HG02938 (cell line): ENCODE measurements at regions not wholly inside any gene's neighbourhood (a gene's known extent, or its start where the extent isn't known, plus 50 kb on each side); places are given as distances from the start of the nearest gene placed in this dataset.
"Not testable (repeated sequence)": the region's sequence is repeated elsewhere in the genome, so short reads cannot be mapped to it uniquely, and the experiment has no call there.

Experiments used
- ATAC-seq: cut with Tn5 transposase; IDR thresholded peaks from one replicate; pipeline ENCODE4 v1.9.1; 2021; ENCODE audit warnings: mild to moderate bottlenecking, moderate library complexity; ENCODE audit not compliant: unreplicated experiment

DNA sequence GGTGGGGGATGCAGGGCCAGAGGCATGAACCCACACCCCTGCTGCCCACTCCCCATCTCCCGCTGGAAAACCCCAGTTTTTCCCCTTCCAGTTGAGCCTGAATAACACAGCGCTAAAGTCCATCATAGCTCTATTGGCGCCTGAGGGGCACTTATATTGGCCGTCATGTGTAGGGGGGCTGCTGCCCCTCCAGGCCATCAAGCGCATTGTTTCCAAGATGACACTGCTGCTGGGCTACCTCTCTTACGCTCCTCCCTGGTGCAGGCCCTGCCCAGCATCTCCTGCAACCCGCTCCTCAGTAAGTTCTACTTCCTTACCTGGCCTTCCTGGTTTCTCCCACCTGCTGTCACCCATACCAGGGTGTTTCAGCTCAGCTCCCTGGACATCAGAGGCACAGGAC lies 205.0 kb upstream of the RPL34 start:
- no peak for ATAC-seq

DNA sequence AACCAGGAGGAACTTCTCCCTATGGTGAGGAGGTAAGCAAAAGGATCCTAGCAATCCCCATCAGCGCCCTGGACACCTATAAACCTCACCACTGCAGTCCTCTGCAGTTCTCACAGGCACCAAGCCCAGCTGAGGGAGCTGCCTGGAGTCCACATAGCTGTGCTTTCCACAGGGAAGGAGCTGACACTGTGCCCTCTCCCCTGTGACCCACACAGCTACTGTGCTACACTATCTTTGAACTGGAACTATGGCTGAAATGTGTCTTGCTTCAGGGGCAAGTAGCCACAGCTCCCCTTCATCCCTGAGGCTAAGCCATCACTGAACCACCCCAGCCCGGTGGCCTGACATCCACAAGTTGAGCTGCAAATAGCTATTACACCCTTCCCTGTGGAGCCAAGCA lies 208.5 kb upstream of the RPL34 start:
- no peak for ATAC-seq

GRCh38 chr4:108409691-108410090 lies 210.7 kb upstream of the RPL34 start:
- ATAC-seq, result not testable (repeated sequence)

- no peak for ATAC-seq
Observed at GRCh38 chr4:108405586-108405985, 214.8 kb upstream of the RPL34 start.

DNA sequence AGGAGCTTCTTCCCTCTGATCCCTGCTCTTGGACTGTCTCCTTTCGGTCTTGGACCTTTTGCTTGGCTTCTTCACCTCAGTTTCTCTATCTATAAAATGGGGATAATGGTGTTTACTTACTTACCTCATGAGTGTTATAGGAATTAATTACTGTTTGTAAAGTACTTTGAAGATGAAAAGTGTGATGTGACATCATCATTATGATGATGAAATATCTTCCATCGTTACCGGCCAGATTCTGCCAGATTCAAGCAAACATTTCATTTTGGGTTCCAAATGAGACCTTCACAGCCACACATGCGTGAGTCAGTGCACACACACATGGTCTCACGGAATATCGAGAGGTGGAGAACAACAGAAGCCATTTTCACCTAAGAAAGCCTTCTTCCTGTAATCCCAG lies 220.1 kb upstream of the RPL34 start:
- no peak for ATAC-seq

- no peak for ATAC-seq
Observed at GRCh38 chr4:108399610-108400265, 220.6 kb upstream of the RPL34 start.

DNA sequence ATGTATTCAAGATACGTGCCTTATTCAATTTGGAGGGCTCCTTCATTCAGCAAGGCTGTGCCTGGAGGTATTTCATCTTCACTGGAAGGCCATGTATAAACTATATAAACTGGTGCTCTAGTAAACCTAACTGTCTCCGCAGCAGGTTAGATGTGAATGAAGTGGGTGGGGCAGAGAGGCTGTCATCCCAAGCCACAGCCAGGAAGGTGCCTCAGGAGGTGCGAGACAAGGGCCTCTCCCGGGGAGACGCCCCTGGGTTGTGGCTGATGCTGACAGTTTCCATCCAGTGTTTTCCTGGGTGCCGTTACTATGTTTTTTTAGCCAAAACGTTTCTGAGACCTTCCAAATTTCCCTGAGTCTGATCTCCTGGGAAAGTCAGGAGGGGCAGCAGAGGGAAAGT lies 221.5 kb upstream of the RPL34 start:
- no peak for ATAC-seq

GRCh38 chr4:108398316-108398715 lies 222.1 kb upstream of the RPL34 start:
- no peak for ATAC-seq

GRCh38 chr4:108397850-108398249 lies 222.5 kb upstream of the RPL34 start:
- ATAC-seq, result no peak

GRCh38 chr4:108396900-108397497 lies 223.4 kb upstream of the RPL34 start:
- no peak for ATAC-seq

DNA sequence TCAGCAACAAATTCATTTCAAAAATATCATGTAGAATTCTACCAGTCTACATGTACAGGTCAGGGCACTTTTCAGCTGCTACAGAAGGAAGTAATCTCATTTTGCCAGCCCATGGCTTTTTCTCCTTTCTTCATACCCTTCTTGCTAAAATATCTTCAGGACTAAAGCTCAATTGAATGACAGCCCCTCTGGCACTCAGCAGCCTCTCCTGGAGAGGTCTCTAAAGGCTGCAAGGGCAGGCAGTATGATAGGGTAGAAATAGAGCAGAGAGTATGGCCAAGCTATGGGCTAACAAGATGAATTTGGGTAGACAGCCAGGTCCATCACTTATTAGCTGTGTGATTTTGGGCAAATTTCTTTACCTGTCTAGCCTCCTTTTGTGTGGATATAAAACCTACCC lies 224.6 kb upstream of the RPL34 start:
- ATAC-seq, result no peak

GRCh38 chr4:108393890-108394472 lies 225.2 kb upstream of the LEF1 start:
- no peak for ATAC-seq

- ATAC-seq, result no peak
Observed at GRCh38 chr4:108391701-108392455, 223.1 kb upstream of the LEF1 start.

- ATAC-seq, result no peak
Observed at GRCh38 chr4:108385076-108385475, 216.3 kb upstream of the LEF1 start.

GRCh38 chr4:108384544-108384943 lies 215.8 kb upstream of the LEF1 start:
- no peak for ATAC-seq

DNA sequence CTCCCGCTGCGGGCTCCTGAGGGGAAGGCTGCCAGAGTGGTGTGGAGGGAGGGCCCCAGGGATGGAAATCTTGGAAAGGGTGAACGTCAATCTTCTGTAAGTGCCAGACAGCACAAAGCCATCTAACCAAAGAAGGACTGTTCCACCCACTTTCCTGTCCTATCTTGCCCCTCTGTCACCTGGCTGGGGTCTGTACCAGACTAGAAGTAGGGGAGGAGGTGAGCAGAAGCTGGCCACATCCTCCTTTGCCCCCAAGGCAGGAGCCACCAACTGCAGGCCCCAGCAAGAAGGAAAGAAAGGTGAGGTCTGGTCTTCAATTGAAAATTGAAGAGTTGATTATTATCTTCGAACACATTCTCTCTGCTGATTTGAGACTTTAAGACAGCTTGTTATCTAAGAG lies 214.4 kb upstream of the LEF1 start:
- ATAC-seq, result no peak

- no peak for ATAC-seq
Observed at GRCh38 chr4:108382751-108383150, 214.0 kb upstream of the LEF1 start.

DNA sequence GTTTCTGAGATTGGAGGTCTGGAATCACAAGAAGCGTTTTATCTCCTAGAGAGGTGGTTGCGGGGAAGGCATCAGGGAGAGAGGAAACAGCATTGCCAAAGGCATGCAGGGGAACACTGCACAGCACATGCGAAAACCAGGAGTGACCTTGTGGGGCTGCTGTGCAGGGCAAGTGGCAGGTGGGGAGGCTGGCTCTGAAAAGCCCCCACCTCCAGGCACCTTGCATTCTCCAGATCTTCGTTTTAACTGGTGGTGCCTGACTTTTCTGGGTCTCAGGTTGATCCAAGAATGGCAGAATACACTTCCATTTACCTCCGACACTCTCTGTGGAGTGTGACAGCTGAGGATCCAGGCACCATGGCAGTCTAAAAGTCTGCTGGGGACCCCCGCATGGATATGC lies 209.4 kb upstream of the LEF1 start:
- ATAC-seq, result no peak

DNA sequence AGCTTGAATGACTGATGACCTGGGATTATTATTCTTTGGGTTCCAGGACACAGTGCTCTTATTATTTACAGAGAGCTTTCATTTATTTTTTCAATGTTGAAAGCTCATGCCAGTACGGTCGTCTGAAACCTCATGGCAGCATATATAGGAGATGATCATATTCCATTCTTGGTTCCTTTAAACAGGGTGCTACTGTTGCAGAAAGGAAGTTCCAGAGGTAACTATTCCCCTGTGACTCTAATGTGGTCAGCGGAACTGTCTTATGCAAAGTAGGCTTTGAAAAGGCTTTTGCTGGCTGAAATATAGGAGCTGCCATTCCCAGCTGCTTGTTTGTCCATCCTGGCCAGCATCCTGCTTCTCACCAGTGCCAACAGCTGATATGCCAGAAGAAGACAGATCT lies 208.3 kb upstream of the LEF1 start:
- no peak for ATAC-seq

DNA sequence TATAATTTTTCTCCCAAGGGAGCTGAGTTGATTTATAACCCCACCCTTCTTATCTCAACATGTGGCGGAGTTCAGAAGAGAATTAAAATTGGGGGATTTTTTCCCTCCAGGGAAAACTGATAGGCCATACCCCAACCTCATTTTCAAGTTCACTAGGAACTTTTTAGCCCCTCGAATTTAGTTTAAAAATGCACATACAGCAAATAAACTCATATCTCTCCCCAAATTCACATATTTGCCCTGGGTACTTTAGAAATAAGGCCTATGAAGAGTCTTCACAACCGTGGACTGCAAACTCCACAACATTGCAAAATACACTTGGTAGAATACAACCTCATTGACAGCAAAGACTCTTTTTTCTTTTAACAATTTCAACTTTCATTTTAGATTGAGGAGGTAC lies 206.7 kb upstream of the LEF1 start:
- no peak for ATAC-seq

- ATAC-seq, result no peak
Observed at GRCh38 chr4:108372681-108373080, 203.9 kb upstream of the LEF1 start.

DNA sequence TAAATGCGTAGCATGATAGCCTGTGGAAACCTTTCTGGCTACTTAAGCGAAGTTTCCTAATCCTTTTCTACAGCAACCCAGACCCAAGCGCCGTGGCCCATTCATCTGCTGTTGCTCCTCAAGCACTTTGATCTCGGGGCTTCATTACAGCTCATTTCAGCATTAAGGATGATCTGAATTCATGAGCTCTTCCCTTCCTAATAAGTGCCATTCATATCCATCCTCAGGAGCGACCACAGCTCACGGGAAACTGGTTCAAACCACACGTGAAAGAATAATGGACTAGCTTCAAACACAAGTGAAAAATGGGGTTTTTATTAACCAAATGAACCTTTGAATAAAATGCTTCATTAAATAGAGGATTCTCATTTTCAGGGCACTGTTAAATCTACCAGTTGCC lies 202.6 kb upstream of the LEF1 start:
- no peak for ATAC-seq
